HG03097 (cell line): ENCODE measurements at regions not wholly inside any gene's neighbourhood (a gene's known extent, or its start where the extent isn't known, plus 50 kb on each side); places are given as distances from the start of the nearest gene placed in this dataset.

ENCODE experiments used
- ATAC-seq: cut with Tn5 transposase; IDR thresholded peaks from one replicate; pipeline ENCODE4 v1.9.1; 2021; ENCODE audit not compliant: unreplicated experiment, low FRiP score

- ATAC-seq: no peak
Observed at GRCh38 chr1:81498471-81499462, 302.0 kb upstream of the ADGRL2 start.

GRCh38 chr1:81496349-81496748 lies 304.4 kb upstream of the ADGRL2 start:
- ATAC-seq: no peak

DNA sequence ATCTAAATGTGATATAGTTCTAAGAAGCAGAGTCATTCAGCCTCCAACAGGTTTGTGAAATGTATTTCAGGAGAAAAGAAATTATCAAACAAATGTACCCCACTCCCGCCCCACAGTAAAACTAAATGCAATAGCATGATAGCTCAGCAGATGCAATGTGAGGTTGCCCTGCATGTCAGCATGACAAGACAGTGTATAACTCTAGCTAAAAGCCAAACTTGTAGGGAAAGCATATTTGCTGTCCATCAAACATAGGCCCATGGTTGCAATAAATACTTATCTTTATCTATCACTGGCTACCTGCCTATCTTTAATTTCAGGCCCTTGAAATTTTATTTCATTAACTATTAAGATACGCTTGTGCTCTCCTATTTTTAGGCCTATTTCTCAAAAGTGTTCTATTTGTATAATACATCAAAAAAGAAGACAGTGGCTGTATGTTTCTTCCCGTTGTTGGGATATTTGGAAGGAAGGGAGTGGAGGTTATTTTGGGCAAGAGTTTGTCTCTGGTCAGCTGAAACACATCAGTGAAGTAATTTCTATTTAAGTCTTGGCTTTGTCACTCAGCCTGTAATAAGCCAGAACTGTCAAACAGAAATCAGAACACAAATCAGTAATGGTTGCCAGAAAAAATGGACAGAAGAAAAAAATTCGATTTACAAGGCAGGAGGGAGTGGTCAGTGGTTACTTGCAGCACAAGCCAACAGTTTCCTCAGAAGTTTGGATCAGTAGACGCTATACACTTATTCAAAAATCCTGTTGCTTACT lies 307.4 kb upstream of the ADGRL2 start:
- no peak for ATAC-seq

DNA sequence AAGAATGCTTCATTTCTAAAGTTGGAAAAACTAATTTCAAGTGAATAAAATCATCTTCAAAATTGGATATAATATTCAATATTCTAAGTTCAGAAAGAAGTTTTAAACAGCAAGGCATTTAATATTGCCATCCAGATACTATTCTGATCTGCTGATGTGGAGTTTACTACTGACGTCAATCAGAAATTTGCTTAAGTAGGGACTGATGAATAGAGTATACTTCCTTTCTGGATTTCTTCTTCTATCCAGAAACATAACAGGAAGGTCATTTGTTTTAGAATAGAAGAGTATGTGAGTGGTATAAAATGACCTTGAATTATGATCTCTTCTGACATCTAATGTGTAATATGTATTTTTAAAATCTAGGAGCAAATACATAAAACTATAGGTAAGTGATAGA lies 308.1 kb upstream of the ADGRL2 start:
- no peak for ATAC-seq

DNA sequence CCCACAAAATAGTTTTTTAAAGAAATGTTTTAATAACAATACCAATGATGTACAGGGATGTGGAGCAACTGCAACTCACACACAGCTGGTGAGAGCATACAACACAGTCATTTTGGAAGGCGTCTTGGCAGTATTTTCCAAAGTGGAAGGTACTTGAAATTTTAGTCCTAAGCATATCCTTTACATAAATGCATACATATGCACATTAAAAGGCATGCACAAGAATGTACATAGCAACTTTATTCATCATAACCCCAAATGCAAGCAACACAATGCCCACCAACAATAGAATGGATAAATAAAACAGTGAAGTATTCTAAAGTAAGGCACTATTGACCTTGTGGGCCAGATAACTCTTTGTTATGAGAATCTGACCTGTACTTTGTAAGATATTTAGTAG lies 310.1 kb upstream of the ADGRL2 start:
- ATAC-seq: no peak

- no peak for ATAC-seq
Observed at GRCh38 chr1:81489372-81489934, 311.3 kb upstream of the ADGRL2 start.

DNA sequence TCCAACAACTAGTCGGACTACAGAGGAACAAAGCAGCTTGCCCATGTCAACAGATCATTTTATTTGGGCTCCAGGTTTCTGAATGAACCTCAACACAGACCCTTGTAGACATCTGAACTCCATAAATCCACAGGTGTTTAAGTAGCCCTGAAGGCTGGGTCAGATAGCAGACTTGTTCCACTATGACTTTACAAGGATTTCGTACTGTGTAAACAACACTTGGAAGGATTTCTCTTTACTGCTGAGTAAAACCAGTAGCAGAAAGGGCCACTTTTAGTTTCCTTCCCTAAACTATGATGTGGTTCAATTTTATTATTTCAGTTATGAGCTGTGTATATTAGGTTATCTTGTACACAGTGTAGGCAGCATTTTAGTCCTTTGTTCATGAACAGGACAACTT lies 316.4 kb upstream of the ADGRL2 start:
- ATAC-seq: no peak

- ATAC-seq: no peak
Observed at GRCh38 chr1:81478219-81478618, 322.5 kb upstream of the ADGRL2 start.

- ATAC-seq: no peak
Observed at GRCh38 chr1:81477710-81478109, 323.0 kb upstream of the ADGRL2 start.

DNA sequence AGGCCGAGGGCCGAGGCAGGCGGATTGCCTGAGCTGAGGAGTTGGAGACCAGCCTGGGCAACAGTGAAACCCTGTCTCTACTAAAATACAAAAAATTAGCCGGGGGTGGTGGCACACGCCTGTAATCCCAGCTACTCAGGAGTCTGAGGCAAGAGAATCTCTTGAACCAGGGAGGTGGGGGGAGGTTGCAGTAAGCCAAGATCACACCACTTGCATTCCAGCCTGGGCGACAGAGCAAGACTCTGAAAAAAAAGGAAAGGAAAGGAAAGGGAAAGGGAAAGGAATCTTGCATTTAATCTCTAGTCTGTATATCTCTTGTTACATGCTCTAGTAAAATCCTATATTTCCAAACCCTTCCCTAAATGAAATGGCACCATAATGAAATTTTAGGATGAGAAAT lies 328.3 kb upstream of the ADGRL2 start:
- no peak for ATAC-seq

DNA sequence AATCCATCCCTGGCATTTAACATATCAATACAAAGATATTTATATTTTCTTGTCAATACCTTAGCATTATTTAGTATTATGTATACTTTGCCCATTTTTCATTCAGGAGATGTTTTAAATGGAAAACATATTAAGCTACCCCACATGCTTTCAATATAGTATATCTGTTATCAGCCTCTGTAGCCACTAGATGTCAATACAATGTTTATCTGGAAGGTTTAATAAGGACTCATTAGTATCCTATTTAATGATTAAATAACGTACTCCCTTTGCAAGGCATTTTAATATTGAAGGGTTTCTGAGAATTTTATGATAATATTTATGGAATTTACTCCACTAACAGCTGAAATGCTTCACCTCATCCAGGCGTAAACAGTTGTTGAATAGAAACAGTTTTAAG lies 329.5 kb upstream of the ADGRL2 start:
- no peak for ATAC-seq

DNA sequence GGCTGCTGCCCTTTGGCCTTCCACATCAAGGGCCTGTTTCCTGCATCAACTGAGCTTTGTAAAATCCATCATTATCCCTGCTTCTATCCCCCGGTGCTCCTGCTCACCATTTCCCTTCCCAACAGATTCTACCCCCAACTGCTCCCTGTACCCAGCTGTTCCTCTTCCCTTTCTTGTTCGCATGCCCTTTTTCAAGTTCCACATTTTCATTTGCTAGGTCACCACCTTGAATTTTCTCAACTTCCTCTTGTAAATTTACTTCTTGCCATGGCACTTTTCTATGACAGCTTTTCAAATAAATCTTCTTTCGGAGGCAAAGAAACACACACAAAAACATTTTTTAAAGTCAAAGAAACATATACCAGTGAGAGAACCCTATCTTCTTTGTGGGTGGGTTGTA lies 330.5 kb upstream of the ADGRL2 start:
- no peak for ATAC-seq

- ATAC-seq: no peak
Observed at GRCh38 chr1:81467383-81467782, 333.4 kb upstream of the ADGRL2 start.

DNA sequence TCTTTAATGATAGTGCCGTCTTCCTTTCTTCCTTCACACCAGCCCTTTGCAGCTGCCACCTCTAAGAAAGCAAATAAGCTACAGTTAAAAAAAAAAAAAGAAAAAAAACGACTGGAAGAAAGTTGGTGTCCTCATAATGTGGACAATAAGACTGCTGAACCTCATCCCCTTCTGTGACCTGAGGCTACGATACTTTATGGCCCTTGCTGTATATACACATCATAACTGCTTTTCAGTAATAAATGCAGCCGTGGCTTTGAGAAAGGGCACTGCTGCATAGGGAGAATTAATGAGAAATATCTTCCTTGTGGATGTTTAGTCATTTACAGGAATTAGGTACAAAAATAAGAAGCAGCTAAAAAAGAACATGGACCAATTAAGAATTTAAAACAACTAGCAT lies 333.8 kb upstream of the ADGRL2 start:
- no peak for ATAC-seq

DNA sequence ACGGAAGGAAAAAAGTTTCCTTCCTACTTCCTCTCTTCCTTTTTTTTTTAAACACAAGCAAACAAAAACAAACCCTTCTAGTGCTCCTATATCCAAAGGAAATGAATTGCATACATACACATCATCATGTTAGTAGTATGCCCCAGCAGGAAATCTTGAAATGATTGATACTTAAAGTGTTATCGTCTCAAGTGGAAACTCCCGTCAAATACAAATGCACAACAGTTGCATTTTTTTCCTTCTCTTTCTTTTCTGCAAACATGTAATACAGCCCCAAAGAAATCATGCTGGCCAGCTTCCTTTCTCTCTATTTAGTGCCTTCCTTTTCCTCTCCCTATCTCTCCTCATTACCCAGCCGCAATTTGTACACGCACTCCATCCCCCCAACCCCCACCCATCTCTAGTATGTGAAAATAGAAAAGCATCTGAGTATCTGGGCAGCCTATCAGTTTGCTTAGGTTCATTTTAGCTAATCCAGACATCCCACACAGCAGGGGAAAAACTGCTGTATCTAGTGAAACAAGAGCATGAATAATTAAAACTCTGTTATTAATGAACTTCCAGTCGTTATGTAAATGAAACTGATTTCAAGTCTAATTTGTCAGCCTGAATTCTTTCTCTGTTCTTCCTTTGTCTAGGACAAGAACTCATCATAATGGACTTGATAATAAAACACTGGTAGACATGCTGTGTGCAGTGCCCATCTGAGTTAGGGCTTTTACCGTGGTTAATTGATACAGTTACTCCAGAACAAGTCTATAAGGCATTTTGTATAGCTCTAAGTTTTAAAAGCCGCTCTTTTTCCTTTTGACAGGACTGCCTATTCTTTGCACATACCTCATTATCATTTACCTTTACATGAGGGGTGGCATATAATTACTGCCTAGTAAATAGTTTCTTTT lies 336.5 kb upstream of the ADGRL2 start:
- no peak for ATAC-seq

GRCh38 chr1:81459043-81459442 lies 341.7 kb upstream of the ADGRL2 start:
- ATAC-seq: no peak

DNA sequence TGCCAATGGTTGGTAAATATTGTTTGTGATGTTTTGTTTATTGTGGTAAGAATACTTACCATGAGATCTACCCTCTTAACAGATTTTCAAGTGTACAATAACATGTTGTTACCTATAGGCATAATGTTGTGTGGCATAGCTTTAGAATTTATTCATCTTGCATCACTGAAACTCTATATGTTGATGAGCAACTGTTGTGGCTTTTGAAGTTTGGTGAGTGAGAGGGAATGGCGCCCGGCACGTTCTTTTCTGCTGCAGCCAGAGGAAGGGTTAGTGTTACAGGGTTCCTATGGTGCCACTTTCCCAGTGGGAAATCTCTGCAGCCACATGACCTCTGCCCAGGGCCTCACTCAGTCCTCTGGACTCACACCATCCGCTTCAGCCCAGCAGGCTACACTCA lies 342.5 kb upstream of the ADGRL2 start:
- ATAC-seq: no peak

- no peak for ATAC-seq
Observed at GRCh38 chr1:81455481-81455880, 345.3 kb upstream of the ADGRL2 start.

DNA sequence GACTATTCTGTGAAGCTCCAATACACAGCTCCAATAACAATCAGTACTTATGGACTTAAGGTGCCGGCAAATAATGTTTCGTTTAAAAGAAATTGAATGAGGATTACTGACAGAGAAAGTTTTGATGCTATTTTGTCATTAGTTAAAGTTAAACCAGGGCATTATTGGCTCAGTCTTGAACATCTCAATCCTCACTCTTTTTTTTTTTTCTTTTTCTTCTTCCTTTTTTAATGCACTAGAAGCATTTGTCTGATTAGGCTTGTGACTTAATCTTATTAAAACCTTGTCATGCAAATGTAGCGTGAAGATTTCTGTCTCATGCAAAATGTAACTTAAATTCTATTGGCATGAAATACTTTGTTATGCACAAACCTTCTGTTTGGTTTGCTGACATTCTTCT lies 346.8 kb upstream of the ADGRL2 start:
- ATAC-seq: no peak

GRCh38 chr1:81453367-81453703 lies 347.4 kb upstream of the ADGRL2 start:
- no peak for ATAC-seq
